ENCODE measurements at regions not wholly inside any gene's neighbourhood (a gene's known extent, or its start where the extent isn't known, plus 50 kb on each side); places are given as distances from the start of the nearest gene placed in this dataset.

GRCh38 chr5:67363180-67363709 is 166.6 kb upstream of the CD180 start:
- no peak overlapping the region for H3K9ac ChIP-seq (ENCODE audit: low read length)
- H3K9me3 ChIP-seq (ENCODE audit: control insufficient read depth in 1 of 2, insufficient read depth in 1 of 2, low read depth in 1 of 2, low read length in 2 of 2) = no peaks in the 10 kb centered on the region
- H4K20me1 ChIP-seq (ENCODE audit: insufficient read depth) = no peaks in the 10 kb centered on the region
- ATAC-seq = no peak
- BruUV-seq (replicated peaks) = no TSS peak
- H3K27ac ChIP-seq (ENCODE audit: low read depth, low read length) = no peak overlapping the region
- DNase-seq (ENCODE audit: low read depth, low spot score) = no peak
- intact Hi-C loops (cut with micrococcal nuclease) = no loop called here
- H3K27me3 ChIP-seq (ENCODE audit: insufficient read depth, low read length) = peaks cover 3% of the 10 kb centered on the region; the same call in 1 of the 2 replicates
- RAD21 ChIA-PET (ENCODE audit: low non-redundant PET in 1 of 2, low total read pairs in 2 of 2, uncharacterized antibody in 2 of 2, unreplicated experiment in 2 of 2) = no interaction called here
- no peaks in the 10 kb centered on the region for H3K36me3 ChIP-seq (ENCODE audit: control insufficient read depth in 1 of 2, insufficient read depth in 2 of 2, low read length in 2 of 2)
- H3K79me2 ChIP-seq (ENCODE audit: insufficient read depth, low read length) = no peaks in the 10 kb centered on the region
- no peak overlapping the region for H3K4me3 ChIP-seq (replicated peaks in 1 of 2; ENCODE audit: low read depth in 1 of 2, low read length in 2 of 2)
- H3K4me1 ChIP-seq (ENCODE audit: control insufficient read depth in 1 of 2, insufficient read depth in 2 of 2, low read length in 2 of 2) = no peaks in the 10 kb centered on the region
- CTCF ChIA-PET = no interaction called here
- H2AFZ ChIP-seq (ENCODE audit: low read depth, low read length, poor library complexity, severe bottlenecking) = no peak overlapping the region
- H3K4me2 ChIP-seq (ENCODE audit: low read length) = no peak overlapping the region
- POLR2A ChIA-PET = no interaction called here
- H3K9me2 ChIP-seq (ENCODE audit: insufficient read depth) = no peaks in the 10 kb centered on the region
- TF ChIP-seq POLR2A (IDR thresholded peaks at IDR 0.05; ENCODE audit: borderline replicate concordance, extremely low read depth, insufficient read depth, insufficient read length) = no peak
- no peak for TF ChIP-seq CBX3 (IDR thresholded peaks at IDR 0.05; ENCODE audit: low read depth)

DNA sequence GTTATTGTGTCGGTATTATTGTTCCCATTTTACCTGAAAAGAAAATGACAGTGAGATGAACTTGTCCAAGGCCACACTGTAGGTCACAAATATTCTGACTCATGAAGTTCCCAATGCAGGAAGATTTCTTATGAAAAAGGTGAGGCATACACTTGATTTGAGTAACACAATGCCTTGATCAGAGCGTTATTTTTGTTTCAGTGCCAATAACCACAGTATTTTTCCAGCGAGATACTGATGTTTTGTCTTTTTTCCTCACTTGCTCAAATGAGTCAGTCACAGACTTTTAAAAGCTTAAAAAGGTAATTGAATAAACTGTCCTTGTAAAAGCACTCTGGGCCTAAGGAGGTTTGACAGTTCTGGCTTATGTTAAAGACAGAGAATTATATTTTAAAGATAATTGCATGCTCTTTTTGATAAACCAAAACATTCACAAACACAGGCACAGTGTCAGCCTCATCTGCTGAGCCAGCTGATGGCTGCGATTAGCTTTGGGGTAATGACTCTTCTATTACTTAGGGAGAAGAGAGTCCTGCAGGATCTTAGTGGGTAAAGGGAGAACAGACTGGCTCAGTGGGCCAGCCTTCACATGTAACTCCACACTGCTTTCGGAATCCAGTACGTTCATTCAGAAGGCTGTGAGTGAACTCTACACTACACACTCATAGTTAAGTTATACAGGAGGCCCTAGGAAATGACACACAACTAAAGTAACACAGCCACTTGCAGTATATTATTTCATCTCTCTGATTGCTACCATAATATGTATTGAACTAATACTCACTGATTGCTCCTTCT is 165.5 kb upstream of the CD180 start:
- intact Hi-C loops (cut with micrococcal nuclease) = no loop called here
- ATAC-seq (no peak), DNase-seq (ENCODE audit: low read depth, low spot score) (no peak)
- H3K79me2 ChIP-seq (ENCODE audit: insufficient read depth, low read length) = no peaks in the 10 kb centered on the region
- BruUV-seq (replicated peaks) = no TSS peak
- no peak overlapping the region for H2AFZ ChIP-seq (ENCODE audit: low read depth, low read length, poor library complexity, severe bottlenecking)
- H3K9me2 ChIP-seq (ENCODE audit: insufficient read depth) = no peaks in the 10 kb centered on the region
- H3K36me3 ChIP-seq (ENCODE audit: control insufficient read depth in 1 of 2, insufficient read depth in 2 of 2, low read length in 2 of 2) = no peaks in the 10 kb centered on the region
- no peaks in the 10 kb centered on the region for H3K4me1 ChIP-seq (ENCODE audit: control insufficient read depth in 1 of 2, insufficient read depth in 2 of 2, low read length in 2 of 2)
- H3K4me2 ChIP-seq (ENCODE audit: low read length) = no peak overlapping the region
- ChIA-PET RAD21 (ENCODE audit: low non-redundant PET in 1 of 2, low total read pairs in 2 of 2, uncharacterized antibody in 2 of 2, unreplicated experiment in 2 of 2) (no interaction called here), POLR2A (no interaction called here), CTCF (no interaction called here)
- no peaks in the 10 kb centered on the region for H3K9me3 ChIP-seq (ENCODE audit: control insufficient read depth in 1 of 2, insufficient read depth in 1 of 2, low read depth in 1 of 2, low read length in 2 of 2)
- H3K27ac ChIP-seq (ENCODE audit: low read depth, low read length) = no peak overlapping the region
- H3K9ac ChIP-seq (ENCODE audit: low read length) = no peak overlapping the region
- H3K4me3 ChIP-seq (replicated peaks in 1 of 2; ENCODE audit: low read depth in 1 of 2, low read length in 2 of 2) = no peak overlapping the region
- H3K27me3 ChIP-seq (ENCODE audit: insufficient read depth, low read length) = no peaks in the 10 kb centered on the region
- no peaks in the 10 kb centered on the region for H4K20me1 ChIP-seq (ENCODE audit: insufficient read depth)
- TF ChIP-seq MAX (IDR thresholded peaks at IDR 0.05) (no peak), FOSL1 (IDR thresholded peaks at IDR 0.05; ENCODE audit: low read depth) (no peak), SRF (IDR thresholded peaks at IDR 0.05; ENCODE audit: low read depth) (no peak), TCF7L2 (IDR thresholded peaks at IDR 0.05; ENCODE audit: borderline replicate concordance, extremely low read depth, insufficient read depth, insufficient read length) (no peak), ELF1 (IDR thresholded peaks at IDR 0.05; ENCODE audit: borderline replicate concordance, low read depth) (no peak), ZFX (IDR thresholded peaks at IDR 0.05) (no peak), CBX3 (IDR thresholded peaks at IDR 0.05; ENCODE audit: low read depth) (no peak), POLR2AphosphoS5 (IDR thresholded peaks at IDR 0.05; ENCODE audit: low read depth, low read length) (no peak), ZNF274 (IDR thresholded peaks at IDR 0.05; ENCODE audit: low read depth, low read length) (no peak)
- TF ChIP-seq, protein P1, sequence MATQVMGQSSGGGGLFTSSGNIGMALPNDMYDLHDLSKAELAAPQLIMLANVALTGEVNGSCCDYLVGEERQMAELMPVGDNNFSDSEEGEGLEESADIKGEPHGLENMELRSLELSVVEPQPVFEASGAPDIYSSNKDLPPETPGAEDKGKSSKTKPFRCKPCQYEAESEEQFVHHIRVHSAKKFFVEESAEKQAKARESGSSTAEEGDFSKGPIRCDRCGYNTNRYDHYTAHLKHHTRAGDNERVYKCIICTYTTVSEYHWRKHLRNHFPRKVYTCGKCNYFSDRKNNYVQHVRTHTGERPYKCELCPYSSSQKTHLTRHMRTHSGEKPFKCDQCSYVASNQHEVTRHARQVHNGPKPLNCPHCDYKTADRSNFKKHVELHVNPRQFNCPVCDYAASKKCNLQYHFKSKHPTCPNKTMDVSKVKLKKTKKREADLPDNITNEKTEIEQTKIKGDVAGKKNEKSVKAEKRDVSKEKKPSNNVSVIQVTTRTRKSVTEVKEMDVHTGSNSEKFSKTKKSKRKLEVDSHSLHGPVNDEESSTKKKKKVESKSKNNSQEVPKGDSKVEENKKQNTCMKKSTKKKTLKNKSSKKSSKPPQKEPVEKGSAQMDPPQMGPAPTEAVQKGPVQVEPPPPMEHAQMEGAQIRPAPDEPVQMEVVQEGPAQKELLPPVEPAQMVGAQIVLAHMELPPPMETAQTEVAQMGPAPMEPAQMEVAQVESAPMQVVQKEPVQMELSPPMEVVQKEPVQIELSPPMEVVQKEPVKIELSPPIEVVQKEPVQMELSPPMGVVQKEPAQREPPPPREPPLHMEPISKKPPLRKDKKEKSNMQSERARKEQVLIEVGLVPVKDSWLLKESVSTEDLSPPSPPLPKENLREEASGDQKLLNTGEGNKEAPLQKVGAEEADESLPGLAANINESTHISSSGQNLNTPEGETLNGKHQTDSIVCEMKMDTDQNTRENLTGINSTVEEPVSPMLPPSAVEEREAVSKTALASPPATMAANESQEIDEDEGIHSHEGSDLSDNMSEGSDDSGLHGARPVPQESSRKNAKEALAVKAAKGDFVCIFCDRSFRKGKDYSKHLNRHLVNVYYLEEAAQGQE (IDR thresholded peaks at IDR 0.05; ENCODE audit: low read depth) = no peak
- TF ChIP-seq, protein P2, sequence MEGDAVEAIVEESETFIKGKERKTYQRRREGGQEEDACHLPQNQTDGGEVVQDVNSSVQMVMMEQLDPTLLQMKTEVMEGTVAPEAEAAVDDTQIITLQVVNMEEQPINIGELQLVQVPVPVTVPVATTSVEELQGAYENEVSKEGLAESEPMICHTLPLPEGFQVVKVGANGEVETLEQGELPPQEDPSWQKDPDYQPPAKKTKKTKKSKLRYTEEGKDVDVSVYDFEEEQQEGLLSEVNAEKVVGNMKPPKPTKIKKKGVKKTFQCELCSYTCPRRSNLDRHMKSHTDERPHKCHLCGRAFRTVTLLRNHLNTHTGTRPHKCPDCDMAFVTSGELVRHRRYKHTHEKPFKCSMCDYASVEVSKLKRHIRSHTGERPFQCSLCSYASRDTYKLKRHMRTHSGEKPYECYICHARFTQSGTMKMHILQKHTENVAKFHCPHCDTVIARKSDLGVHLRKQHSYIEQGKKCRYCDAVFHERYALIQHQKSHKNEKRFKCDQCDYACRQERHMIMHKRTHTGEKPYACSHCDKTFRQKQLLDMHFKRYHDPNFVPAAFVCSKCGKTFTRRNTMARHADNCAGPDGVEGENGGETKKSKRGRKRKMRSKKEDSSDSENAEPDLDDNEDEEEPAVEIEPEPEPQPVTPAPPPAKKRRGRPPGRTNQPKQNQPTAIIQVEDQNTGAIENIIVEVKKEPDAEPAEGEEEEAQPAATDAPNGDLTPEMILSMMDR (IDR thresholded peaks at IDR 0.05 in 2 of 3, conservative IDR thresholded peaks at IDR 0.05 in 1 of 3; ENCODE audit: borderline replicate concordance in 1 of 3, insufficient read depth in 1 of 3, low read depth in 2 of 3, low read length in 2 of 3) = no peak
